GM21367 (cell line): ENCODE measurements at regions not wholly inside any gene's neighbourhood (a gene's known extent, or its start where the extent isn't known, plus 50 kb on each side); places are given as distances from the start of the nearest gene placed in this dataset.
"Not testable (repeated sequence)": the region's sequence is repeated elsewhere in the genome, so short reads cannot be mapped to it uniquely, and the experiment has no call there.

Experiments
- ATAC-seq: cut with Tn5 transposase; IDR thresholded peaks from one replicate; pipeline ENCODE4 v1.9.1; 2021; ENCODE audit not compliant: unreplicated experiment

GRCh38 chr1:14334336-14335176 lies 263.9 kb upstream of the KAZN start:
- ATAC-seq = no peak

- no peak for ATAC-seq
Observed at GRCh38 chr1:14338509-14338908, 260.0 kb upstream of the KAZN start.

GRCh38 chr1:14339288-14339687 lies 259.2 kb upstream of the KAZN start:
- ATAC-seq = no peak

- no peak for ATAC-seq
Observed at GRCh38 chr1:14340002-14340785, 258.3 kb upstream of the KAZN start.

GRCh38 chr1:14341147-14341546 lies 257.3 kb upstream of the KAZN start:
- no peak for ATAC-seq

- no peak for ATAC-seq
Observed at GRCh38 chr1:14345946-14346550, 252.4 kb upstream of the KAZN start.

GRCh38 chr1:14347186-14347585 lies 251.3 kb upstream of the KAZN start:
- no peak for ATAC-seq

- ATAC-seq = no peak
Observed at GRCh38 chr1:14347776-14348175, 250.7 kb upstream of the KAZN start.

- ATAC-seq = no peak
Observed at GRCh38 chr1:14350197-14350596, 248.3 kb upstream of the KAZN start.

- no peak for ATAC-seq
Observed at GRCh38 chr1:14352897-14353296, 245.6 kb upstream of the KAZN start.

GRCh38 chr1:14361005-14361404 lies 237.5 kb upstream of the KAZN start:
- ATAC-seq = not testable (repeated sequence)

- ATAC-seq = no peak
Observed at GRCh38 chr1:14362331-14362730, 236.2 kb upstream of the KAZN start.

- no peak for ATAC-seq
Observed at GRCh38 chr1:14363036-14363590, 235.4 kb upstream of the KAZN start.

- no peak for ATAC-seq
Observed at GRCh38 chr1:14363707-14364413, 234.6 kb upstream of the KAZN start.

- ATAC-seq = no peak
Observed at GRCh38 chr1:14365301-14365988, 233.0 kb upstream of the KAZN start.

- ATAC-seq = no peak
Observed at GRCh38 chr1:14366091-14367018, 232.1 kb upstream of the KAZN start.

GRCh38 chr1:14367451-14367850 lies 231.0 kb upstream of the KAZN start:
- no peak for ATAC-seq

GRCh38 chr1:14369526-14370213 lies 228.8 kb upstream of the KAZN start:
- no peak for ATAC-seq
